ENCODE measurements at regions not wholly inside any gene's neighbourhood (a gene's known extent, or its start where the extent isn't known, plus 50 kb on each side); places are given as distances from the start of the nearest gene placed in this dataset.

- Histone ChIP-seq H3K9ac (ENCODE audit: insufficient read depth, low read length) (no peak overlapping the region), H3K27ac (ENCODE audit: insufficient read depth, low read length) (no peak overlapping the region), H3K4me2 (ENCODE audit: extremely low read depth, insufficient read depth, low read length) (no peak overlapping the region), H4K20me1 (ENCODE audit: control insufficient read depth, extremely low read depth, insufficient read depth, low read length) (no peaks in the 10 kb centered on the region), H2AFZ (ENCODE audit: low read length) (no peak overlapping the region), H3K4me3 (replicated peaks in 1 of 4; ENCODE audit: control extremely low read depth in 1 of 4, insufficient read depth in 1 of 4, low read depth in 3 of 4, low read length in 4 of 4) (no peak overlapping the region), H3K79me2 (ENCODE audit: control insufficient read depth, insufficient read depth, low read length) (no peaks in the 10 kb centered on the region), H3K27me3 (ENCODE audit: control insufficient read depth, insufficient read depth, low read length) (no peaks in the 10 kb centered on the region), H3K4me1 (ENCODE audit: control insufficient read depth, extremely low read depth, insufficient read depth, low read length) (no peaks in the 10 kb centered on the region), H3K36me3 (ENCODE audit: control insufficient read depth, insufficient read depth, low read length) (no peaks in the 10 kb centered on the region), H3K9me3 (ENCODE audit: control insufficient read depth, insufficient read depth, low read depth, low read length) (no peaks in the 10 kb centered on the region)
- DNase-seq (ENCODE audit: low read depth in 2 of 2), result peak in 1 of 2 donors; percentile 28
- no peak for TF ChIP-seq EZH2 (IDR thresholded peaks at IDR 0.05; ENCODE audit: low read length, missing control alignments)
- TF ChIP-seq CTCF (conservative IDR thresholded peaks at IDR 0.05 in 1 of 2, IDR thresholded peaks at IDR 0.05 in 1 of 2; ENCODE audit: low read depth in 1 of 2, low read length in 2 of 2), result no peak
Observed at GRCh38 chr11:115085461-115086210, 407.3 kb downstream of the NXPE2 start.

GRCh38 chr11:115087791-115088190 is 409.5 kb downstream of the NXPE2 start:
- Histone ChIP-seq H3K4me3 (replicated peaks in 1 of 4; ENCODE audit: control extremely low read depth in 1 of 4, insufficient read depth in 1 of 4, low read depth in 3 of 4, low read length in 4 of 4) (no peak overlapping the region), H3K4me2 (ENCODE audit: extremely low read depth, insufficient read depth, low read length) (no peak overlapping the region), H3K27me3 (ENCODE audit: control insufficient read depth, insufficient read depth, low read length) (no peaks in the 10 kb centered on the region), H3K36me3 (ENCODE audit: control insufficient read depth, insufficient read depth, low read length) (no peaks in the 10 kb centered on the region), H3K79me2 (ENCODE audit: control insufficient read depth, insufficient read depth, low read length) (no peaks in the 10 kb centered on the region), H4K20me1 (ENCODE audit: control insufficient read depth, extremely low read depth, insufficient read depth, low read length) (no peaks in the 10 kb centered on the region), H3K4me1 (ENCODE audit: control insufficient read depth, extremely low read depth, insufficient read depth, low read length) (no peaks in the 10 kb centered on the region), H3K9me3 (ENCODE audit: control insufficient read depth, insufficient read depth, low read depth, low read length) (no peaks in the 10 kb centered on the region), H3K27ac (ENCODE audit: insufficient read depth, low read length) (no peak overlapping the region), H2AFZ (ENCODE audit: low read length) (no peak overlapping the region), H3K9ac (ENCODE audit: insufficient read depth, low read length) (no peak overlapping the region)
- no peak for DNase-seq (ENCODE audit: low read depth in 2 of 2)
- TF ChIP-seq CTCF (conservative IDR thresholded peaks at IDR 0.05 in 1 of 2, IDR thresholded peaks at IDR 0.05 in 1 of 2; ENCODE audit: low read depth in 1 of 2, low read length in 2 of 2) (no peak), EZH2 (IDR thresholded peaks at IDR 0.05; ENCODE audit: low read length, missing control alignments) (no peak)

GRCh38 chr11:115092516-115092915 is 411.7 kb downstream of the CADM1 start:
- Histone ChIP-seq H3K27ac (ENCODE audit: insufficient read depth, low read length) (no peak overlapping the region), H3K27me3 (ENCODE audit: control insufficient read depth, insufficient read depth, low read length) (no peaks in the 10 kb centered on the region), H2AFZ (ENCODE audit: low read length) (no peak overlapping the region), H3K4me2 (ENCODE audit: extremely low read depth, insufficient read depth, low read length) (no peak overlapping the region), H3K79me2 (ENCODE audit: control insufficient read depth, insufficient read depth, low read length) (no peaks in the 10 kb centered on the region), H3K9ac (ENCODE audit: insufficient read depth, low read length) (no peak overlapping the region), H3K9me3 (ENCODE audit: control insufficient read depth, insufficient read depth, low read depth, low read length) (no peaks in the 10 kb centered on the region), H3K36me3 (ENCODE audit: control insufficient read depth, insufficient read depth, low read length) (no peaks in the 10 kb centered on the region), H3K4me3 (replicated peaks in 1 of 4; ENCODE audit: control extremely low read depth in 1 of 4, insufficient read depth in 1 of 4, low read depth in 3 of 4, low read length in 4 of 4) (no peak overlapping the region), H3K4me1 (ENCODE audit: control insufficient read depth, extremely low read depth, insufficient read depth, low read length) (no peaks in the 10 kb centered on the region), H4K20me1 (ENCODE audit: control insufficient read depth, extremely low read depth, insufficient read depth, low read length) (no peaks in the 10 kb centered on the region)
- DNase-seq (ENCODE audit: low read depth in 2 of 2), result peak in 1 of 2 donors; percentile 4
- TF ChIP-seq EZH2 (IDR thresholded peaks at IDR 0.05; ENCODE audit: low read length, missing control alignments), result no peak
- no peak for TF ChIP-seq CTCF (conservative IDR thresholded peaks at IDR 0.05 in 1 of 2, IDR thresholded peaks at IDR 0.05 in 1 of 2; ENCODE audit: low read depth in 1 of 2, low read length in 2 of 2)
